CD14-positive monocyte (primary cell): ENCODE measurements at regions not wholly inside any gene's neighbourhood (a gene's known extent, or its start where the extent isn't known, plus 50 kb on each side); places are given as distances from the start of the nearest gene placed in this dataset.

Experiments used
- DNase-seq, 3 donors: peaks; one replicate each; pipeline ENCODE4 v3.0.0-alpha.2; 2011 to 2022
- H2AFZ ChIP-seq: 2 replicates; pipeline ENCODE4 v1.6.0; 2012; ENCODE audit warnings: mild to moderate bottlenecking, low read depth, low read length, inconsistent platforms; ENCODE audit not compliant: insufficient read depth, poor library complexity, severe bottlenecking
- H3K27ac ChIP-seq, 2 donors: 1 replicate in 1 of 2; 2 replicates in 1 of 2; pipeline ENCODE4 v1.5.1; 2012 to 2013; ENCODE audit warnings: low read length in 2 of 2, control low read depth in 1 of 2, inconsistent platforms in 1 of 2, low read depth in 1 of 2, mild to moderate bottlenecking in 1 of 2
- H3K27me3 ChIP-seq, 2 donors: one replicate each; pipeline versions ENCODE4 v1.6.0 to v1.6.1; 2011 to 2013; ENCODE audit warnings: low read length in 2 of 2; ENCODE audit not compliant: control insufficient read depth in 2 of 2, insufficient read depth in 2 of 2
- H3K36me3 ChIP-seq, 2 donors: replicated peaks in 1 of 2; 1 replicate in 1 of 2; 2 replicates in 1 of 2; pipeline versions ENCODE4 v1.5.1 to v1.6.1; 2012 to 2013; ENCODE audit warnings: low read length in 2 of 2, control low read depth in 1 of 2, inconsistent platforms in 1 of 2, mild to moderate bottlenecking in 1 of 2; ENCODE audit not compliant: insufficient read depth in 2 of 2, control insufficient read depth in 1 of 2
- H3K4me1 ChIP-seq, 2 donors: 1 replicate in 1 of 2; 2 replicates in 1 of 2; pipeline versions ENCODE4 v1.5.1 to v1.6.1; 2012 to 2013; ENCODE audit warnings: low read length in 2 of 2, control low read depth in 1 of 2, inconsistent platforms in 1 of 2, mild to moderate bottlenecking in 1 of 2, moderate library complexity in 1 of 2; ENCODE audit not compliant: insufficient read depth in 2 of 2, control insufficient read depth in 1 of 2
- H3K4me2 ChIP-seq: replicated peaks from 2 replicates; pipeline ENCODE3; 2012; ENCODE audit warnings: low read length, moderate library complexity, mild to moderate bottlenecking; ENCODE audit not compliant: poor library complexity, severe bottlenecking; ENCODE audit errors: extremely low read depth
- H3K4me3 ChIP-seq, 3 experiments: fragments of 200-600 bp in 1 of 3; sonication (generic) in 1 of 3; replicated peaks in 1 of 3; 1 replicate in 2 of 3; 2 replicates in 1 of 3; pipeline ENCODE4 v1.5.1; 2011 to 2013; ENCODE audit warnings: low read length in 3 of 3, mild to moderate bottlenecking in 3 of 3, control low read depth in 2 of 3, low read depth in 2 of 3, inconsistent platforms in 1 of 3, moderate library complexity in 1 of 3
- H3K79me2 ChIP-seq: 2 replicates; pipeline ENCODE4 v1.6.0; 2012; ENCODE audit warnings: mild to moderate bottlenecking, control low read depth, inconsistent platforms, low read length, moderate library complexity; ENCODE audit not compliant: insufficient read depth
- H3K9ac ChIP-seq: 2 replicates; pipeline ENCODE4 v1.6.0; 2017; ENCODE audit warnings: low read length, mild to moderate bottlenecking; ENCODE audit not compliant: insufficient read depth, poor library complexity, severe bottlenecking
- H3K9me3 ChIP-seq, 2 donors: replicated peaks in 1 of 2; 1 replicate in 1 of 2; 2 replicates in 1 of 2; pipeline versions ENCODE4 v1.5.1 to v1.6.1; 2012 to 2013; ENCODE audit warnings: low read length in 2 of 2, control low read depth in 1 of 2; ENCODE audit not compliant: control insufficient read depth in 1 of 2, insufficient read depth in 1 of 2
- H4K20me1 ChIP-seq: 2 replicates; pipeline ENCODE4 v1.6.0; 2012; ENCODE audit warnings: mild to moderate bottlenecking, low read length, control low read depth, moderate library complexity; ENCODE audit not compliant: insufficient read depth
- H3K27ac Mint-ChIP-seq, 7 donors: one replicate each; pipeline ENCODE4 v1.8.0; 2020; ENCODE audit warnings: mild to moderate bottlenecking in 7 of 7, mixed read lengths in 7 of 7, moderate library complexity in 6 of 7, inconsistent platforms in 2 of 7
- H3K27me3 Mint-ChIP-seq, 3 donors: one replicate each; pipeline ENCODE4 v1.8.0; 2021 to 2022; ENCODE audit warnings: low read depth in 3 of 3, mild to moderate bottlenecking in 3 of 3, mixed read lengths in 3 of 3, moderate library complexity in 3 of 3, inconsistent platforms in 1 of 3
- H3K36me3 Mint-ChIP-seq, 2 donors: one replicate each; pipeline ENCODE4 v1.8.0; 2020; ENCODE audit warnings: mixed read lengths in 2 of 2, inconsistent platforms in 1 of 2, mild to moderate bottlenecking in 1 of 2
- H3K4me1 Mint-ChIP-seq: one replicate; pipeline ENCODE4 v1.8.0; 2020; ENCODE audit warnings: mild to moderate bottlenecking, mixed read lengths
- H3K4me3 Mint-ChIP-seq, 2 donors: one replicate each; pipeline ENCODE4 v1.8.0; 2020; ENCODE audit warnings: mild to moderate bottlenecking in 2 of 2, mixed read lengths in 2 of 2, moderate library complexity in 1 of 2
- H3K9me3 Mint-ChIP-seq, 7 donors: one replicate each; pipeline ENCODE4 v1.8.0; 2020 to 2022; ENCODE audit warnings: mixed read lengths in 7 of 7, mild to moderate bottlenecking in 6 of 7, moderate library complexity in 6 of 7, inconsistent platforms in 2 of 7
- WGBS: methylation state at CpG from one replicate; pipeline ENCODE4 v1.1.5; 2013; ENCODE audit warnings: missing lambda C conversion rate; ENCODE audit not compliant: insufficient coverage; 5-methylcytosine and 5-hydroxymethylcytosine counted together
- intact Hi-C, 2 donors: fragments of 100-400 bp; cut with micrococcal nuclease; formaldehyde crosslinking; loops; one replicate each; pipeline versions ENCODE4 v1.15.0 to v1.15.1; 2023
- TF ChIP-seq, protein P1 (sequence below): fragments of 200-600 bp; IDR thresholded peaks from one replicate; pipeline ENCODE4 v1.8.0; 2022; ENCODE audit warnings: antibody characterized with exemption, mild to moderate bottlenecking

DNA sequence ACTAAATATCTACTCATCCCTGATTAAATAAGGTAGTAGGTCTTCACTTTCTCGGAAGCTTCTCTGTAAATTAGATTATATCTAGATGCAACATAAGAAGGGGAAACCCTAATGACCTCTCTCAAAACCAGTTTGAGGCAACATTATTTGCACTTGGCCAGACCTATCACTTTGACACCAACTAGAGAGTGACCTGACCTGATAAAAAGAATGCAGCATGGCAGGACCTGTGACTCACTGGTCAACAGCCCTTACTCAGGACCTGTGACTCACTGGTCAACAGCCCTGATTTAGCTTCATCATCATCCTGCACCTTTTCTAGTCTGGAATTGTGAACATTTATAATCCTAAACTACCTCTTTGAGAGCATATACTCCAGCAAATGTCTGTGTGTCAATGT, 1957.7 kb upstream of the CELF4 start:
- no peak overlapping the region for H3K4me2 ChIP-seq

DNA sequence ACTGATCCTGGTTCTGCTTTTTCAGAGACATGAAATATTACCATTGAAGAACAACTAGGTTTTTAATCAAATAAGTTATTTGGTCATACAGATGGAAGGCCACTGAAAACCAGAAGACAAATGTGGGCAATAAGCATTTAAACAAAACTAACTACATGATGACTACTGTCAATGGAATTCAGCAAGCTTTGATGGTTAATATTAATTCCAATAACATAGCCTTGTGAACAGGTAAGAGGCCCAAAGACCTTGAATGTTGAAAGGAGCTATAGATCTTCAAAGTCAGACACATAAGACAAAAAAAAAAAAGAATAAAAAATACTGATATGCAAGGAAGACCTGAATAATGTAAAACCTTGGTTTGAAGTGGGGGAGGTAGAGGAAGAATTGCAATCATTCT, 1955.6 kb upstream of the CELF4 start:
- no peaks in the 10 kb centered on the region for H3K36me3 ChIP-seq
- intact Hi-C loops = no loop called here
- no peaks in the 10 kb centered on the region for H3K79me2 ChIP-seq
- no peak overlapping the region for H3K4me3 ChIP-seq
- H3K4me1 ChIP-seq = no peaks in the 10 kb centered on the region
- H3K27me3 Mint-ChIP-seq = no peaks in the 10 kb centered on the region
- H3K4me2 ChIP-seq = no peak overlapping the region
- H3K27me3 ChIP-seq = no peaks in the 10 kb centered on the region
- no peak for DNase-seq
- H3K27ac Mint-ChIP-seq = no peak overlapping the region
- H4K20me1 ChIP-seq = no peaks in the 10 kb centered on the region
- TF ChIP-seq, protein P1, sequence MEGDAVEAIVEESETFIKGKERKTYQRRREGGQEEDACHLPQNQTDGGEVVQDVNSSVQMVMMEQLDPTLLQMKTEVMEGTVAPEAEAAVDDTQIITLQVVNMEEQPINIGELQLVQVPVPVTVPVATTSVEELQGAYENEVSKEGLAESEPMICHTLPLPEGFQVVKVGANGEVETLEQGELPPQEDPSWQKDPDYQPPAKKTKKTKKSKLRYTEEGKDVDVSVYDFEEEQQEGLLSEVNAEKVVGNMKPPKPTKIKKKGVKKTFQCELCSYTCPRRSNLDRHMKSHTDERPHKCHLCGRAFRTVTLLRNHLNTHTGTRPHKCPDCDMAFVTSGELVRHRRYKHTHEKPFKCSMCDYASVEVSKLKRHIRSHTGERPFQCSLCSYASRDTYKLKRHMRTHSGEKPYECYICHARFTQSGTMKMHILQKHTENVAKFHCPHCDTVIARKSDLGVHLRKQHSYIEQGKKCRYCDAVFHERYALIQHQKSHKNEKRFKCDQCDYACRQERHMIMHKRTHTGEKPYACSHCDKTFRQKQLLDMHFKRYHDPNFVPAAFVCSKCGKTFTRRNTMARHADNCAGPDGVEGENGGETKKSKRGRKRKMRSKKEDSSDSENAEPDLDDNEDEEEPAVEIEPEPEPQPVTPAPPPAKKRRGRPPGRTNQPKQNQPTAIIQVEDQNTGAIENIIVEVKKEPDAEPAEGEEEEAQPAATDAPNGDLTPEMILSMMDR = no peak
- no peak overlapping the region for H3K9ac ChIP-seq
- no peak overlapping the region for H2AFZ ChIP-seq
- H3K36me3 Mint-ChIP-seq = peaks cover 0 to 2% of the 10 kb centered on the region in 2 donors
- H3K4me3 Mint-ChIP-seq = no peak overlapping the region
- H3K27ac ChIP-seq = no peak overlapping the region
- no peaks in the 10 kb centered on the region for H3K9me3 ChIP-seq
- H3K9me3 Mint-ChIP-seq = peaks cover 0 to 9% (median 0%) of the 10 kb centered on the region in 7 donors
- H3K4me1 Mint-ChIP-seq = no peaks in the 10 kb centered on the region

More for the DNA sequence above, 1957.7 kb upstream of the CELF4 start:
- Mint-ChIP-seq H3K36me3 (peaks cover 0 to 2% of the 10 kb centered on the region in 2 donors), H3K4me1 (no peaks in the 10 kb centered on the region), H3K27ac (no peak overlapping the region), H3K9me3 (peaks cover 0 to 9% (median 2%) of the 10 kb centered on the region in 7 donors), H3K27me3 (peaks cover 0 to 3% (median 0%) of the 10 kb centered on the region in 3 donors), H3K4me3 (no peak overlapping the region)
- H3K27me3 ChIP-seq = no peaks in the 10 kb centered on the region
- H3K9ac ChIP-seq = no peak overlapping the region
- H2AFZ ChIP-seq = no peak overlapping the region
- no peaks in the 10 kb centered on the region for H3K4me1 ChIP-seq
- no peaks in the 10 kb centered on the region for H4K20me1 ChIP-seq
- no peak overlapping the region for H3K27ac ChIP-seq
- TF ChIP-seq, protein P1 = no peak
- WGBS = no CpG with 5 or more reads among the region's 1 CpG
- H3K9me3 ChIP-seq = no peaks in the 10 kb centered on the region
- DNase-seq = no peak
- no peaks in the 10 kb centered on the region for H3K36me3 ChIP-seq
- no peak overlapping the region for H3K4me3 ChIP-seq
- no peaks in the 10 kb centered on the region for H3K79me2 ChIP-seq
- intact Hi-C loops = no loop called here
